ENCODE measurements at regions not wholly inside any gene's neighbourhood (a gene's known extent, or its start where the extent isn't known, plus 50 kb on each side); places are given as distances from the start of the nearest gene placed in this dataset.

GRCh38 chr1:201705389-201705788 lies 123.6 kb upstream of the IPO9 start:
- Mint-ChIP-seq H3K27me3 (ENCODE audit: low read depth in 3 of 3) (peaks cover 0 to 2% (median 1%) of the 10 kb centered on the region in 3 donors), H3K4me3 (no peak overlapping the region), H3K9me3 (peaks cover 0 to 4% (median 0%) of the 10 kb centered on the region in 7 donors), H3K4me1 (peaks cover 16% of the 10 kb centered on the region), H3K27ac (peak overlapping the region in 1 of 7 donors; percentile 30), H3K36me3 (no peaks in the 10 kb centered on the region)
- no peaks in the 10 kb centered on the region for H3K36me3 ChIP-seq (replicated peaks in 1 of 2; ENCODE audit: control insufficient read depth in 1 of 2, insufficient read depth in 2 of 2, low read length in 2 of 2)
- no peak for DNase-seq
- no peak overlapping the region for H2AFZ ChIP-seq (ENCODE audit: insufficient read depth, low read depth, low read length, poor library complexity, severe bottlenecking)
- no peaks in the 10 kb centered on the region for H3K27me3 ChIP-seq (ENCODE audit: control insufficient read depth in 2 of 2, insufficient read depth in 2 of 2, low read length in 2 of 2)
- TF ChIP-seq CTCF (IDR thresholded peaks at IDR 0.05): no peak
- H4K20me1 ChIP-seq (ENCODE audit: insufficient read depth, low read length): no peaks in the 10 kb centered on the region
- H3K27ac ChIP-seq (ENCODE audit: low read depth in 1 of 2, low read length in 2 of 2): no peak overlapping the region
- H3K79me2 ChIP-seq (ENCODE audit: insufficient read depth, low read length): no peaks in the 10 kb centered on the region
- H3K9ac ChIP-seq (ENCODE audit: insufficient read depth, low read length, poor library complexity, severe bottlenecking): no peak overlapping the region
- intact Hi-C loops (cut with micrococcal nuclease): loop anchor here (2.0 to 5.0 kb wide), 4 partner anchors 37 to 175 kb away; no protein-coding TSS in a partner anchor
- H3K9me3 ChIP-seq (replicated peaks in 1 of 2; ENCODE audit: control insufficient read depth in 1 of 2, insufficient read depth in 1 of 2, low read length in 2 of 2): no peaks in the 10 kb centered on the region
- peaks cover 4 to 8% of the 10 kb centered on the region in 2 donors for H3K4me1 ChIP-seq (ENCODE audit: control insufficient read depth in 1 of 2, insufficient read depth in 2 of 2, low read length in 2 of 2)
- WGBS (ENCODE audit: insufficient coverage): 95% methylated on average over 9 of the region's 9 CpGs
- H3K4me2 ChIP-seq (replicated peaks; ENCODE audit: extremely low read depth, low read length, poor library complexity, severe bottlenecking): no peak overlapping the region
- H3K4me3 ChIP-seq (replicated peaks in 1 of 3; ENCODE audit: low read depth in 2 of 3, low read length in 3 of 3): no peak overlapping the region

GRCh38 chr1:201706109-201706508 lies 122.8 kb upstream of the IPO9 start:
- no peak overlapping the region for H3K9ac ChIP-seq (ENCODE audit: insufficient read depth, low read length, poor library complexity, severe bottlenecking)
- peak overlapping the region in 1 of 7 donors; percentile 27 for H3K27ac Mint-ChIP-seq
- intact Hi-C loops (cut with micrococcal nuclease): loop anchor here in 1 of 2 donors (5.0 kb wide), 1 partner anchor 36 kb away; no protein-coding TSS in a partner anchor

More at GRCh38 chr1:201706109-201706508, 122.8 kb upstream of the IPO9 start:
- Mint-ChIP-seq H3K4me3 (no peak overlapping the region), H3K4me1 (peaks cover 16% of the 10 kb centered on the region), H3K9me3 (peaks cover 0 to 2% (median 0%) of the 10 kb centered on the region in 7 donors), H3K27me3 (ENCODE audit: low read depth in 3 of 3) (peaks cover 0 to 5% (median 2%) of the 10 kb centered on the region in 3 donors), H3K36me3 (no peaks in the 10 kb centered on the region)
- Histone ChIP-seq H3K4me1 (ENCODE audit: control insufficient read depth in 1 of 2, insufficient read depth in 2 of 2, low read length in 2 of 2) (peaks cover 4 to 8% of the 10 kb centered on the region in 2 donors), H3K27ac (ENCODE audit: low read depth in 1 of 2, low read length in 2 of 2) (no peak overlapping the region), H3K36me3 (replicated peaks in 1 of 2; ENCODE audit: control insufficient read depth in 1 of 2, insufficient read depth in 2 of 2, low read length in 2 of 2) (no peaks in the 10 kb centered on the region), H4K20me1 (ENCODE audit: insufficient read depth, low read length) (no peaks in the 10 kb centered on the region), H3K27me3 (ENCODE audit: control insufficient read depth in 2 of 2, insufficient read depth in 2 of 2, low read length in 2 of 2) (no peaks in the 10 kb centered on the region), H3K4me3 (replicated peaks in 1 of 3; ENCODE audit: low read depth in 2 of 3, low read length in 3 of 3) (no peak overlapping the region), H3K79me2 (ENCODE audit: insufficient read depth, low read length) (no peaks in the 10 kb centered on the region), H3K4me2 (replicated peaks; ENCODE audit: extremely low read depth, low read length, poor library complexity, severe bottlenecking) (no peak overlapping the region), H3K9me3 (replicated peaks in 1 of 2; ENCODE audit: control insufficient read depth in 1 of 2, insufficient read depth in 1 of 2, low read length in 2 of 2) (no peaks in the 10 kb centered on the region), H2AFZ (ENCODE audit: insufficient read depth, low read depth, low read length, poor library complexity, severe bottlenecking) (no peak overlapping the region)
- DNase-seq: no peak
- no peak for TF ChIP-seq CTCF (IDR thresholded peaks at IDR 0.05)
- WGBS (ENCODE audit: insufficient coverage): 100% methylated on average over 1 of the region's 1 CpG

Data from CD14-positive monocyte (primary cell).